HEK293 (cell line): ENCODE measurements at regions not wholly inside any gene's neighbourhood (a gene's known extent, or its start where the extent isn't known, plus 50 kb on each side); places are given as distances from the start of the nearest gene placed in this dataset.

Source experiments
- CTCF ChIA-PET: fragments of 350-600 bp; formaldehyde crosslinking; extraction: SDS; loops from one replicate; lab custom pipeline; 2021; ENCODE audit warnings: antibody characterized with exemption; lab: Yijun Ruan, JAX
- POLR2A ChIA-PET: fragments of 300-600 bp; formaldehyde crosslinking; extraction: SDS; loops from one replicate; lab custom pipeline; 2020; ENCODE audit warnings: antibody characterized with exemption, inconsistent platforms; lab: Yijun Ruan, JAX
- H3K27ac ChIP-seq: fragments of 200-500 bp; sonication (Bioruptor generic); 2 replicates; pipeline ENCODE4 v1.5.1; 2014; ENCODE audit warnings: low read depth, low read length, control low read depth, inconsistent platforms; ENCODE audit errors: extremely low read depth
- H3K36me3 ChIP-seq, 2 experiments: fragments of 200-500 bp in 1 of 2; sonication (Bioruptor generic) in 1 of 2; 1 replicate in 1 of 2; 2 replicates in 1 of 2; pipeline ENCODE4 v1.5.1; 2014 to 2017; ENCODE audit warnings: inconsistent platforms in 2 of 2, low read length in 2 of 2; ENCODE audit not compliant: control insufficient read depth in 2 of 2, insufficient read depth in 1 of 2
- H3K4me1 ChIP-seq: fragments of 200-500 bp; sonication (Bioruptor generic); 2 replicates; pipeline ENCODE4 v1.5.1; 2014; ENCODE audit warnings: mild to moderate bottlenecking, low read length, inconsistent platforms; ENCODE audit not compliant: control insufficient read depth, insufficient read depth
- H3K4me3 ChIP-seq: 2 replicates; pipeline ENCODE4 v1.5.1; 2011; ENCODE audit warnings: low read depth, mild to moderate bottlenecking, control low read depth, low read length, moderate library complexity
- H3K9me3 ChIP-seq: fragments of 200-500 bp; sonication (Bioruptor generic); 2 replicates; pipeline ENCODE4 v1.5.1; 2014; ENCODE audit warnings: low read depth, low read length, inconsistent platforms; ENCODE audit not compliant: control insufficient read depth, insufficient read depth
- HOXD13 ChIP-seq: sonication (generic); formaldehyde crosslinking; IDR thresholded peaks from 2 replicates; pipeline ENCODE4 v1.8.0; 2022; ENCODE audit warnings: missing genetic modification reagents, borderline replicate concordance
- MEIS1 ChIP-seq: sonication (generic); formaldehyde crosslinking; IDR thresholded peaks from 2 replicates; pipeline ENCODE4 v1.8.1; 2022; ENCODE audit warnings: missing genetic modification reagents, mild to moderate bottlenecking, borderline replicate concordance
- MYNN ChIP-seq: fragments of 450-650 bp; formaldehyde crosslinking; IDR thresholded peaks from 2 replicates; pipeline ENCODE4 v1.5.1; 2016; ENCODE audit warnings: missing biosample characterization, missing genetic modification characterization, borderline replicate concordance
- SP2 ChIP-seq: fragments of 450-650 bp; formaldehyde crosslinking; IDR thresholded peaks from 2 replicates; pipeline ENCODE4 v1.5.1; 2016; ENCODE audit warnings: missing biosample characterization, missing genetic modification characterization
- SP3 ChIP-seq: fragments of 450-650 bp; formaldehyde crosslinking; IDR thresholded peaks from 2 replicates; pipeline ENCODE4 v1.5.1; 2016; ENCODE audit warnings: missing biosample characterization, missing genetic modification characterization
- SP7 ChIP-seq: fragments of 450-650 bp; formaldehyde crosslinking; IDR thresholded peaks from 2 replicates; pipeline ENCODE4 v1.5.1; 2016; ENCODE audit warnings: missing biosample characterization, missing genetic modification characterization
- WT1 ChIP-seq: fragments of 450-650 bp; formaldehyde crosslinking; IDR thresholded peaks from 2 replicates; pipeline ENCODE4 v1.5.1; 2016; ENCODE audit warnings: missing biosample characterization, missing genetic modification characterization
- ZBTB21 ChIP-seq: fragments of 450-650 bp; formaldehyde crosslinking; IDR thresholded peaks from 2 replicates; pipeline ENCODE4 v1.5.1; 2017; ENCODE audit warnings: missing biosample characterization, missing genetic modification characterization
- ZFP69B ChIP-seq: fragments of 450-650 bp; formaldehyde crosslinking; IDR thresholded peaks from 2 replicates; pipeline ENCODE4 v1.5.1; 2016; ENCODE audit warnings: missing biosample characterization, missing genetic modification characterization
- ZNF18 ChIP-seq: fragments of 450-650 bp; formaldehyde crosslinking; IDR thresholded peaks from 2 replicates; pipeline ENCODE4 v1.5.1; 2016; ENCODE audit warnings: missing biosample characterization, missing genetic modification characterization
- ZNF214 ChIP-seq: fragments of 450-650 bp; formaldehyde crosslinking; IDR thresholded peaks from 2 replicates; pipeline ENCODE4 v1.5.1; 2017; ENCODE audit warnings: missing biosample characterization, mild to moderate bottlenecking, missing genetic modification characterization, borderline replicate concordance
- ZNF24 ChIP-seq: fragments of 450-650 bp; formaldehyde crosslinking; IDR thresholded peaks from 2 replicates; pipeline ENCODE4 v1.5.1; 2016; ENCODE audit warnings: missing biosample characterization, missing genetic modification characterization
- ZNF266 ChIP-seq: fragments of 450-650 bp; formaldehyde crosslinking; IDR thresholded peaks from 2 replicates; pipeline ENCODE4 v1.5.1; 2016; ENCODE audit warnings: missing biosample characterization, missing genetic modification characterization, low read depth
- ZNF391 ChIP-seq: fragments of 450-650 bp; formaldehyde crosslinking; IDR thresholded peaks from 2 replicates; pipeline ENCODE4 v1.5.1; 2016; ENCODE audit warnings: low read depth, missing biosample characterization, missing genetic modification characterization, borderline replicate concordance
- ZNF433 ChIP-seq: fragments of 450-650 bp; formaldehyde crosslinking; IDR thresholded peaks from 2 replicates; pipeline ENCODE4 v1.5.1; 2016; ENCODE audit warnings: missing biosample characterization, missing genetic modification characterization, low read depth
- ZNF518A ChIP-seq: fragments of 450-650 bp; formaldehyde crosslinking; conservative IDR thresholded peaks from 2 replicates; pipeline ENCODE4 v1.5.1; 2016; ENCODE audit warnings: low read depth, missing biosample characterization, missing genetic modification characterization
- ZNF530 ChIP-seq: fragments of 450-650 bp; formaldehyde crosslinking; IDR thresholded peaks from 2 replicates; pipeline ENCODE4 v1.5.1; 2016; ENCODE audit warnings: low read depth, missing biosample characterization, missing genetic modification characterization
- ZNF600 ChIP-seq: fragments of 450-650 bp; formaldehyde crosslinking; IDR thresholded peaks from 2 replicates; pipeline ENCODE4 v1.5.1; 2016; ENCODE audit warnings: missing biosample characterization, missing genetic modification characterization
- ZNF639 ChIP-seq: fragments of 450-650 bp; formaldehyde crosslinking; IDR thresholded peaks from 2 replicates; pipeline ENCODE4 v1.5.1; 2016; ENCODE audit warnings: missing biosample characterization, missing genetic modification characterization
- ZNF658 ChIP-seq: fragments of 450-650 bp; formaldehyde crosslinking; IDR thresholded peaks from 2 replicates; pipeline ENCODE4; 2016; ENCODE audit warnings: missing biosample characterization, missing genetic modification characterization
- ZNF660 ChIP-seq: fragments of 450-650 bp; IDR thresholded peaks from 2 replicates; pipeline ENCODE4 v1.5.1; 2018; ENCODE audit warnings: missing biosample characterization, mild to moderate bottlenecking, missing genetic modification characterization
- ZNF768 ChIP-seq: fragments of 450-650 bp; formaldehyde crosslinking; IDR thresholded peaks from 2 replicates; pipeline ENCODE4 v1.5.1; 2018; ENCODE audit warnings: missing biosample characterization, mild to moderate bottlenecking, missing genetic modification characterization
- ZNF792 ChIP-seq: fragments of 450-650 bp; formaldehyde crosslinking; IDR thresholded peaks from 2 replicates; pipeline ENCODE4 v1.5.1; 2016; ENCODE audit warnings: missing biosample characterization, missing genetic modification characterization
- ZSCAN16 ChIP-seq: fragments of 450-650 bp; formaldehyde crosslinking; IDR thresholded peaks from 2 replicates; pipeline ENCODE4 v1.5.1; 2016; ENCODE audit warnings: missing biosample characterization, missing genetic modification characterization
- TF ChIP-seq, protein P1 (sequence below): fragments of 450-650 bp; formaldehyde crosslinking; IDR thresholded peaks from 2 replicates; pipeline ENCODE4 v1.5.1; 2016; ENCODE audit warnings: missing biosample characterization, missing genetic modification characterization

DNA sequence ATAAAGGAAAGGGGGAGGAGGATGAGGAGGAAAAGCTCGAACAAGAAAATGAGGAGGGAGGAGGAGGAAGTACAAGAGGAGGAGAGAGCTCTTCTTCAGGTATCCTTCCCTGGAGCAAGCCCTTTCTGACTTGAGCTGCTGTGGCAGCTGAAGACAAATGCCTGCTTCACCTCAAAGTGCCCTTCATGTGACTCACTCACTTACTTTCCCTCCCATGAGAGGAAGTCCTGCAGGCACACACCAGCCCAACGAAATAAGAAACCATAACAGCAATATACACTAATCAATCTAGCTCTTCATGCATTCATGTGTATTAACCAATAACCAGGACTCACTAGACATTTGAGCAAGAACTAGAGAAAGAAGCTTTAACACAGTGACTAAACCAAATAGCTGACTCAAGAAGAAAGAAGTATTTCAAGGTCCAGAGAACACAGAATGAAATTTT lies 251.9 kb downstream of the IGSF11 start:
- ChIA-PET CTCF (no interaction called here), POLR2A (no interaction called here)
- H3K36me3 ChIP-seq: no peaks in the 10 kb centered on the region
- H3K4me3 ChIP-seq: no peak overlapping the region
- H3K4me1 ChIP-seq: no peaks in the 10 kb centered on the region
- no peaks in the 10 kb centered on the region for H3K9me3 ChIP-seq
- H3K27ac ChIP-seq: no peak overlapping the region
- TF ChIP-seq MYNN (tag by site-specific recombination): no peak
- TF ChIP-seq ZNF792 (tag by site-specific recombination): no peak
- no peak for TF ChIP-seq ZNF18 (tag by site-specific recombination)
- TF ChIP-seq SP2: no peak
- no peak for TF ChIP-seq ZNF639 (tag by site-specific recombination)
- TF ChIP-seq, protein P1, sequence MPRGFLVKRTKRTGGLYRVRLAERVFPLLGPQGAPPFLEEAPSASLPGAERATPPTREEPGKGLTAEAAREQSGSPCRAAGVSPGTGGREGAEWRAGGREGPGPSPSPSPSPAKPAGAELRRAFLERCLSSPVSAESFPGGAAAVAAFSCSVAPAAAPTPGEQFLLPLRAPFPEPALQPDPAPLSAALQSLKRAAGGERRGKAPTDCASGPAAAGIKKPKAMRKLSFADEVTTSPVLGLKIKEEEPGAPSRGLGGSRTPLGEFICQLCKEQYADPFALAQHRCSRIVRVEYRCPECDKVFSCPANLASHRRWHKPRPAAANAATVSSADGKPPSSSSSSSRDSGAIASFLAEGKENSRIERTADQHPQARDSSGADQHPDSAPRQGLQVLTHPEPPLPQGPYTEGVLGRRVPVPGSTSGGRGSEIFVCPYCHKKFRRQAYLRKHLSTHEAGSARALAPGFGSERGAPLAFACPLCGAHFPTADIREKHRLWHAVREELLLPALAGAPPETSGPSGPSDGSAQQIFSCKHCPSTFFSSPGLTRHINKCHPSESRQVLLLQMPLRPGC (tag by site-specific recombination): no peak
- TF ChIP-seq ZNF24 (tag by site-specific recombination): no peak

- H3K4me1 ChIP-seq: no peaks in the 10 kb centered on the region
- CTCF ChIA-PET: no interaction called here
- POLR2A ChIA-PET: no interaction called here
Observed at GRCh38 chr3:118785415-118785814, 249.2 kb downstream of the IGSF11 start.

GRCh38 chr3:118791246-118791645 lies 243.4 kb downstream of the IGSF11 start:
- CTCF ChIA-PET: interaction anchor here (0.7 kb wide), 1 partner anchor 84 kb away, joined by 3 read pairs; no protein-coding TSS in a partner anchor
- Histone ChIP-seq H3K27ac (no peak overlapping the region), H3K4me1 (no peaks in the 10 kb centered on the region), H3K4me3 (no peak overlapping the region), H3K9me3 (no peaks in the 10 kb centered on the region), H3K36me3 (no peaks in the 10 kb centered on the region)
- TF ChIP-seq ZFP69B (tag by site-specific recombination): no peak
- TF ChIP-seq ZNF266 (tag by site-specific recombination): no peak
- TF ChIP-seq ZNF391 (tag by site-specific recombination): no peak
- TF ChIP-seq MEIS1 (CRISPR knock-in tag): no peak
- TF ChIP-seq ZSCAN16 (tag by site-specific recombination): no peak
- TF ChIP-seq ZNF518A: no peak
- no peak for TF ChIP-seq ZNF600 (tag by site-specific recombination)
- no peak for TF ChIP-seq HOXD13 (CRISPR knock-in tag)
- no peak for TF ChIP-seq SP7 (tag by site-specific recombination)
- no peak for TF ChIP-seq ZNF530 (tag by site-specific recombination)
- no peak for TF ChIP-seq ZNF768 (tag by site-specific recombination)
- no peak for TF ChIP-seq ZBTB21 (tag by site-specific recombination)
- TF ChIP-seq WT1 (tag by site-specific recombination): no peak
- no peak for TF ChIP-seq ZNF660
- TF ChIP-seq ZNF433 (tag by site-specific recombination): no peak
- TF ChIP-seq ZNF658: no peak
- POLR2A ChIA-PET: no interaction called here

More at GRCh38 chr3:118785415-118785814, 249.2 kb downstream of the IGSF11 start:
- H3K4me3 ChIP-seq: no peak overlapping the region
- no peaks in the 10 kb centered on the region for H3K9me3 ChIP-seq
- TF ChIP-seq MYNN (tag by site-specific recombination): no peak
- TF ChIP-seq ZNF214 (tag by site-specific recombination): no peak
- TF ChIP-seq SP3 (tag by site-specific recombination): no peak
- no peak overlapping the region for H3K27ac ChIP-seq
- H3K36me3 ChIP-seq: no peaks in the 10 kb centered on the region
